Limb (tissue), 2 donors: ENCODE measurements at regions not wholly inside any gene's neighbourhood (a gene's known extent, or its start where the extent isn't known, plus 50 kb on each side); places are given as distances from the start of the nearest gene placed in this dataset.
A peak's percentile ranks its signal among the peaks of the same experiment; 100 is the strongest.
"Not testable (repeated sequence)": the region's sequence is repeated elsewhere in the genome, so short reads cannot be mapped to it uniquely, and the experiment has no call there.

ENCODE experiments used
- DNase-seq, 2 donors: peaks; one replicate each; pipeline ENCODE4 v3.0.0-alpha.2; 2016; ENCODE audit errors: extremely low spot score in 2 of 2

DNA sequence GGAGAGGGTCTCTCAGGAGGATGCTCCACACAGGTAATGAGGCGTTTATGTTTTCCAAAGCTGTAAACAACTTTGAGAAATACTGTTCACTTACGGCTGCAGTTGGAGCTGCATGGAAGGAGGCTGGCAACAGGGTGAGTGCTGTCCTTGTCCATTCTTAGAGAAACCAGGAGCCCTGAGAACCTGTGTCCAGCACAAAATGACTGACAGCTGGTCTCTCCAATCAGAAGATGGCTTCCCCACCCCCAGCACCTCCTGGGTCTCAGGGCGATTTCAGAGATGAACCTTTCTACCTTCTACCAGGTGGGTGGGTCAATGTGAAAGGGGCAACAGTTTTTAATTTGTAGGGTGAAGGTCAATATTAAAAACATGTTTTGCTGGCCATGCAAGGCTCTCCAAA lies 353.6 kb downstream of the NPHP4 start:
- no peak for DNase-seq

- DNase-seq, result no peak
Observed at GRCh38 chr1:5637171-5637570, 355.1 kb downstream of the NPHP4 start.

GRCh38 chr1:5634893-5635292 lies 357.3 kb downstream of the NPHP4 start:
- no peak for DNase-seq

- DNase-seq, result no peak
Observed at GRCh38 chr1:5632814-5633213, 359.4 kb downstream of the NPHP4 start.

DNA sequence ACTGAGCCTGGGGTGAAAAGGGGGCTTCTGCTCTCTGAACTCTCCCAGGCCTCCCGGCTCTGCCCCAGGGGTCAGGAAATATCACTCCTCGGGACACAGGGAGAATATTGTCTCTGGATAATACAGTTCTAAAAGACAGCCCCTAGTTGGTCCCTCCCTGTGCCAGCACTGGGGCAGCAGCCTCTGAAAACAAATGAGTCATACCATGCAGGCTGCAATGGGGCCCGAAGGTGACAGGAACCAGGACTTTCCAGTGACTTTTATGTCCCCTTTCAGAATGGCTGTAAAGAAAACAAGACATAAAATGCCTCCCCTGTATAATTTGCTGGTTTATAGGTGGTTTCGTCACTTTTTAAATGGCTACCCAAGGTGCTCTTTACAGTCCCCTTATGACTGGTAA lies 360.0 kb downstream of the NPHP4 start:
- DNase-seq, result no peak

- DNase-seq, result no peak
Observed at GRCh38 chr1:5628416-5628815, 363.8 kb downstream of the NPHP4 start.

DNA sequence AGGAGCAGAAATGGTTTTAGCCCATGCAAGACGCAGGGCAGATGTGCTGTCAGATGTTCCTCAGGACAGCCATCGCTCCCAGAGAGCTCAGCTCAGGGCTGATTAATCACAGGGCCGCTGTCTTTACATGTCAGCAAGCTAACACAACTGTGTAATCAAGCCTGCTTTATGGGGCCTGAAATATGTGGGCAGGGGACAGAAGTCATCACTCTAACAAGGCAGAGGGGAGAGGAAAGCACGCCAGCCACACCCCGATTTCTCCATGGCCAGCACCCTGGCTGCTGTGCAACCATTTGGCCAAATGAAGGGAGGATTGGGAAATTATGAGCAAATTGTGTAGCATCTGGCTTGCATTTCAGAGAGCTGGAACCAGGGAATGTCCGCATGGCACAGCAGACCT lies 368.8 kb downstream of the NPHP4 start:
- no peak for DNase-seq

GRCh38 chr1:5622412-5622811 lies 369.8 kb downstream of the NPHP4 start:
- DNase-seq, result no peak

DNA sequence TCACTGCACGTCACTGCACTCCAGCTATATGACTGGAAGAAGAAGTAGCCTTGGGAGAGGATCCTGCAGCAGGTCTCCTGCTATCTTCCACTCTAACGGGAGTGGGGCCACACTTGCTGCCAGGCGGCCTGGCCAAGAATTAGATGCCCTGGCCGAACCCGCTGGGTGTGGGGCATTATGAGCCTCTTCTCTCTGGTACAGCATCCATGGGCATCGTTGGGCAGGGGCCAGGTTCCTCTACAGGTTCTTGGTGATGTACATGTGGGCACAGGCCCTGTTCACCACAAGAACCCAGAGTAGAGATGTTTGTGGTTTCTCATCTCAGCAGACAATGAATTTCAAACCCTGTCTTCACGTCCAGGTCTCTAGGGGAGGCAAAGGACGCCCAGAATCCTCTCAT lies 370.5 kb downstream of the NPHP4 start:
- DNase-seq, result no peak

GRCh38 chr1:5620997-5621396 lies 371.2 kb downstream of the NPHP4 start:
- DNase-seq, result peak in 1 of 2 donors; percentile 40

GRCh38 chr1:5620418-5620817 lies 371.8 kb downstream of the NPHP4 start:
- DNase-seq, result no peak

- no peak for DNase-seq
Observed at GRCh38 chr1:5619469-5619868, 372.8 kb downstream of the NPHP4 start.

- DNase-seq, result no peak
Observed at GRCh38 chr1:5617546-5617945, 374.7 kb downstream of the NPHP4 start.

DNA sequence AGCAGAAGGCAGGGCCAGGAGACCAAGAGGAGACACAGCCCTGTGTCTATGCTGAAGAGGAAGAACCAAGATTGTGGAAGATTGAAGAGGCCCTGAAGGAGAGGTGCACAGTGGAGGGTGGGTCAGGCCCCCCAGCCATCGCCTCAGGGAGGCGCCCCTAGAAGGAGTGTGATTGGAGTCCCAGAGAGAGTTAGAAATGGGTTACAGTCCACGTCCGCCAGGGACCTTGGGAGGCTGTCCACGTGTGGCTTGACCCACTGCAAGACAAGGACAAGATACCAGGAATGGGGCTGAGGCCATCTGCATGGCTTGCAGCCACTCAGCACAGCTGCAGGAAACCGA lies 375.1 kb downstream of the NPHP4 start:
- no peak for DNase-seq

DNA sequence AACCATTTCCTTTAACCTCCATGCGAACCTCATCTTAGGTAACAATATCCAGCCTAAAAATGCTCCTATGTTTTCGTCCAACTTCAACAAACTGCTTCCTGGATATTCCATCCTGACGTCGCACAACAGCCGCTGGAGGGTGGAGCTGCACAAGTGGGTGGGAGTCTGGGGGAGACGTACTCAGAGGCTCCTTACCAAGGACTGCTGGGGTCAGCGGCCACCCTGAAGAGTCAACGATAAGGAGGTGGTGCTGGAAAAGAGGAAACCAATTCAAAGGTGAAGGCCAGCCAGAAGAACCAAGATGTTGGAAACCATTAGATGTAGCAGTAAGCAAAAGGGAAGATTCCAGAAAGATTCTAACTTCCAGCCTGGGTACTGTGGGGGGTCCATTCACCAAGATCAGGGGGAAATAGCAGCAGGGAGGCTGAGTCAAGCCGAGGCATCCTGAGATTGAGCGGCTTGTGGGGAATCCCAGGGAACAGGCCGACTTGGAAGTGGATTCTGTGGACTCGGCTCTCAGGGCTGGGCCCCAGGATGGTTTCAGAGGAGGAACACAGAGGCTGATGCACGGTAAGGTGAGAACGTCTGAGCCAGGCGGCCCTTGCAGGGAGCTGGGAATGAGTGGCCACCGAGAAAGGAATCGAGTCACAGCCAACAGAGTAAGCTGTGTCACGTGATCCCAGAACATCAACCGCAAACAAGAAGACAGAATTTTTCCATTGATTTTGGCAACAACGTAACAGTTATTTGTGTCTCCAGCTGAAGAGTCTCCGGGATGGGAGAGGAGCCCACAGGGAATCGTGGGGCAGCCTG lies 375.7 kb downstream of the NPHP4 start:
- DNase-seq, result no peak

GRCh38 chr1:5615076-5615475 lies 377.1 kb downstream of the NPHP4 start:
- DNase-seq, result no peak

- no peak for DNase-seq
Observed at GRCh38 chr1:5613900-5614299, 378.3 kb downstream of the NPHP4 start.

DNA sequence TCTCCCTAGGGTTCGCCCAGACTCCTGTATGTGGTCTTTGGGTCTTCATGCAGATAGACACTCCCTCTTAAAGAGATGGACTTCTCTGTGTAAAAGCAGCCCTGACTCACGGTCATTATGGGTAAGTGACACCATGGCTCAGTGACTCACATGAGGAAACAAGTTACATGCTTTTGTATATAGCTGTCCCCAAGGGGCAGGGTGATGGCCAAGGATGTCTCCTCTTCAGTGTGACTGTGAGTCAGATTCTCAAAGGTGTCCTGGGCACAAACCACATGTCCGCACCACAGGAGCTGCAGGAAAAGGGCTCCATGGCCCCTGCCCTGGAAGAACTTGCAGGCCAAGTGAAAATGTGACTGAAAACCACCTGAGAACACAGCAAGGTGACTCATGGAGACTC lies 380.4 kb downstream of the NPHP4 start:
- no peak for DNase-seq

- DNase-seq, result no peak
Observed at GRCh38 chr1:5611431-5611830, 380.8 kb downstream of the NPHP4 start.

DNA sequence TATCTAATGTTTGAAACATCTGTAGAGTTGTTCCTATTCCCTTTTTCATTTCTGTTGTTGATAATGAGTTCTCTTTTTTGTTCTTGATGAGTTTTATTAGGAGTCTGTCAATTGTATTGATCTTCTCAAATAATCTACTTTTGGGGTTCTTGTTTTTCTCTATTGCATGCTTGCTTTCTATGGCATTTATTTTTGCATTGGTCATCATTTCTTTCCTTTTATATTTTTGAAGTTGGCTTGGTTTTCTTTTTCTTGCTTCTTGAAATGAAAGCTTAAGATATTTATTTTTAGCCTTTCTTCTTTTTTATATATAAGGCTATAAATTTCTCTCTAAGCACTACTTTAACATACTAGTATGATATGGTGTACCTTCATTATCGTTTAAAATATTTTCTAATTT lies 381.8 kb downstream of the NPHP4 start:
- DNase-seq, result no peak

- DNase-seq, result no peak
Observed at GRCh38 chr1:5603353-5604104, 388.7 kb downstream of the NPHP4 start.

DNA sequence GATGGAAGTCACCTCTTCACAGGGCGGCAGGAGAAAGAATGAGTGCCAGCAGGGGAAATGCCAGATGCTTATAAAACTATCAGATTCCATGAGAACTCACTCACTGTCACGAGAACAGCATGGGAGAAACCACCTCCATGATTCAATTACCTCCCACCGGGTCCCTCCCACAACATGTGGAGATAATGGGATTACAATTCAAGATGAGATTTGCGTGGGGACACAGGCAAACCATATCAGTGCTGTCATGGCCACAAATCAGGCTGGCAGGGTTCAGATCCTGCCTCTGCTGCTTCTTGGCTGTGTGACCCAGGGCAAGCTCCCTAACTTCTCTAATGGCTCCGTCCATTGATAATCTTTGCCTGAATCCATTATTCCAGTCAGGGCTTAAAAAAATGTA lies 389.5 kb downstream of the NPHP4 start:
- DNase-seq, result not testable (repeated sequence)

DNA sequence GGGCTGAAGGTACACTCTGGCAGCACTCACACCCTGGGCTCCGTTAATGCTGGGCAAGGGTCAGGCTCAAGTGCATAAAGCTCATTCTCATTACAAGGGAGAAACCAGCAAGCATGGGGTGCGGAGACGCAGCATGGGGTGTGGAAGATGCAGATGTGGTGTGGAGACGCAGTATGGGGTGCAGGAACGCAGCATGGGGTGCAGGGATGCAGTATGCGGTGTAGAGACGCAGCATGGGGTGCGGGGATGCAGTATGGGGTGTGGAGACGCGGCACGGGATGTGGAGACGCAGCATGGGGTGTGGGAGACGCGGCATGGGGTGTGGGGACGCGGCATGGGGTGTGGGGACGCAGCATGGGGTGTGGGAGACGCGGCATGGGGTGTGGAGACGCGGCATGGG lies 390.7 kb downstream of the NPHP4 start:
- no peak for DNase-seq
